ENCODE measurements at regions not wholly inside any gene's neighbourhood (a gene's known extent, or its start where the extent isn't known, plus 50 kb on each side); places are given as distances from the start of the nearest gene placed in this dataset.

DNA sequence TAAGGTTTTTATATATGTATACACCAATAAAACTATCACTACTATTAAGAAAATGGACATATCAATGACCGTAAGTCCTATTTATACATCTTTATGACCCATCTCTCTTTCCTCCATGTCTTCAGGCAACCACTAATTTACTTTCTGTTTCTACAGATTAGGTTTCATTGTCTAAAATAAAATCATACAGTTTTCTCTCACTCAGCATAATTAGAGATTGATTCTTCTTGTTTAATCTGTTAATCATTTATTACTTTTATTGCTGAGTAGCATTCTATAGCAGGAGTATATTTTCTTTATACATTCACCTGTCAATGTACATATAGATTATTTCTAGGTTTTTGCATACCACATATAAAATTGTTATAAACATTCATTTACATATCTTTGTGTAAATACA, 388.0 kb downstream of the RFPL4B start:
- TF ChIP-seq POLR2AphosphoS5 (IDR thresholded peaks at IDR 0.05; ENCODE audit: low read depth, low read length): no peak
- TF ChIP-seq SIN3A (IDR thresholded peaks at IDR 0.05; ENCODE audit: borderline replicate concordance, insufficient read depth, low read length): no peak
- no peak for TF ChIP-seq FOXP2 (optimal IDR thresholded peaks at IDR 0.05; ENCODE audit: borderline replicate concordance, extremely low read depth, extremely low read length, insufficient read depth)
- TF ChIP-seq, protein P1, sequence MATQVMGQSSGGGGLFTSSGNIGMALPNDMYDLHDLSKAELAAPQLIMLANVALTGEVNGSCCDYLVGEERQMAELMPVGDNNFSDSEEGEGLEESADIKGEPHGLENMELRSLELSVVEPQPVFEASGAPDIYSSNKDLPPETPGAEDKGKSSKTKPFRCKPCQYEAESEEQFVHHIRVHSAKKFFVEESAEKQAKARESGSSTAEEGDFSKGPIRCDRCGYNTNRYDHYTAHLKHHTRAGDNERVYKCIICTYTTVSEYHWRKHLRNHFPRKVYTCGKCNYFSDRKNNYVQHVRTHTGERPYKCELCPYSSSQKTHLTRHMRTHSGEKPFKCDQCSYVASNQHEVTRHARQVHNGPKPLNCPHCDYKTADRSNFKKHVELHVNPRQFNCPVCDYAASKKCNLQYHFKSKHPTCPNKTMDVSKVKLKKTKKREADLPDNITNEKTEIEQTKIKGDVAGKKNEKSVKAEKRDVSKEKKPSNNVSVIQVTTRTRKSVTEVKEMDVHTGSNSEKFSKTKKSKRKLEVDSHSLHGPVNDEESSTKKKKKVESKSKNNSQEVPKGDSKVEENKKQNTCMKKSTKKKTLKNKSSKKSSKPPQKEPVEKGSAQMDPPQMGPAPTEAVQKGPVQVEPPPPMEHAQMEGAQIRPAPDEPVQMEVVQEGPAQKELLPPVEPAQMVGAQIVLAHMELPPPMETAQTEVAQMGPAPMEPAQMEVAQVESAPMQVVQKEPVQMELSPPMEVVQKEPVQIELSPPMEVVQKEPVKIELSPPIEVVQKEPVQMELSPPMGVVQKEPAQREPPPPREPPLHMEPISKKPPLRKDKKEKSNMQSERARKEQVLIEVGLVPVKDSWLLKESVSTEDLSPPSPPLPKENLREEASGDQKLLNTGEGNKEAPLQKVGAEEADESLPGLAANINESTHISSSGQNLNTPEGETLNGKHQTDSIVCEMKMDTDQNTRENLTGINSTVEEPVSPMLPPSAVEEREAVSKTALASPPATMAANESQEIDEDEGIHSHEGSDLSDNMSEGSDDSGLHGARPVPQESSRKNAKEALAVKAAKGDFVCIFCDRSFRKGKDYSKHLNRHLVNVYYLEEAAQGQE (IDR thresholded peaks at IDR 0.05; ENCODE audit: insufficient read depth in 1 of 2, low read depth in 2 of 2, low read length in 2 of 2): no peak
- no peak for TF ChIP-seq TAF1 (IDR thresholded peaks at IDR 0.05; ENCODE audit: borderline replicate concordance, insufficient read depth, low read length)

DNA sequence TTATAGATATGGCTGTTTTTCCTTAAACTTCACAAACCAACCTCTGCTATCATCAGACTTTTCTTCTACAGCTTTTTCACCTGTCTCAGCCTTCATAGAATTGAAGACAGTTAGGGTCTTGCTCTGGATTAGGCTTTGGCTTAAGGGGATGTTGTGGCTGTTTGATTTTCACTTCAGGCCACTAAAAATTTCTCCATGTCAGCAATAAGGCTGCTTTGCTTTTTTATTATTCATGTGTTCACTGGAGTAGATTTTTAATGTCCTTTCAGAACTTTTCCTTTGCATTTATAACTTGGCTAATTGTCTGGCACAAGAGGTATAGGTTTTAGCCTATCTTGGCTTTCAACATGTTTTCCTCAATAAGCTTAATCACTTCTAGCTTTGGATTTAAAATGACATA, 392.6 kb downstream of the RFPL4B start:
- TF ChIP-seq SIN3A (IDR thresholded peaks at IDR 0.05; ENCODE audit: borderline replicate concordance, insufficient read depth, low read length): no peak

DNA sequence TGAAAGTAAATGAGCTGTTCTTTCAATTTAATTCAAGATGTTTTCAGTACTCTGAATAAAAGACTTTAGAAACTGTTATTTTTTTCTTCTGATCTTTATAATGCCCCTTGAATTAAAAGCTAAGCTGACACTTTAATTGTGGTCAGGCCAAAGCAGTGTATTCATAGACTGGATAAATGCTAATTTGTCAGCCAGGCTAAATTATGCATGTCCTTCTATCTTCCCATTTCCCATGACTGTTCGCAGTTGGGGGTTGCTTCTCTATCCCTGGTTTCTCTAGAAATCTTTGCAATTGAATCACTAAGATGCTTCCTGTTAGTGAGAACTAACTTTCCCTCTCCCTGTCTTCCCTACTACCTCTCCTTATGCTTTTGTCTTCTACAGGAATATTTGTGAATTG, 396.2 kb downstream of the RFPL4B start:
- no peak for TF ChIP-seq TAF1 (IDR thresholded peaks at IDR 0.05; ENCODE audit: borderline replicate concordance, insufficient read depth, low read length)
- no peak for TF ChIP-seq POLR2AphosphoS5 (IDR thresholded peaks at IDR 0.05; ENCODE audit: low read depth, low read length)
- TF ChIP-seq, protein P1 (IDR thresholded peaks at IDR 0.05; ENCODE audit: insufficient read depth in 1 of 2, low read depth in 2 of 2, low read length in 2 of 2): no peak
- TF ChIP-seq FOXP2 (optimal IDR thresholded peaks at IDR 0.05; ENCODE audit: borderline replicate concordance, extremely low read depth, extremely low read length, insufficient read depth): no peak
- TF ChIP-seq SIN3A (IDR thresholded peaks at IDR 0.05; ENCODE audit: borderline replicate concordance, insufficient read depth, low read length): no peak

DNA sequence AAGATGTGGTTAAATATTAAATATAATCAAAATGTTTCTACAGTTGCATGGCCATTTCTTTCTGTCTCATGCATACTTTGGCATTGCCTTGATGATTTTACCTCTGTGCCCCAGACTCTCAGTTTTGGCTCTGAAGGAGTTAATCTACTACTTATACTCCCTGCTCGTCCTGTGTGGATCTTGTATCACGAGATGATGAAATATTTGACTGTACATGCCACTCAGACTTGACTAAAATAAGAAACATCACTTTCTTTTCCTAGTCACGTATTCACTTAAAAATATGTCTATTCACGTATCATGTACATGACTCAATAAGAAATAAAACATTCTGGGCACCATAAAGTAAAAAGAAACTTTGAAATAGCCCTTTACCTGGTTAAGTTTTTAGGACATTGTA, 397.7 kb downstream of the RFPL4B start:
- TF ChIP-seq POLR2AphosphoS5 (IDR thresholded peaks at IDR 0.05; ENCODE audit: low read depth, low read length): no peak
- TF ChIP-seq, protein P1 (IDR thresholded peaks at IDR 0.05; ENCODE audit: insufficient read depth in 1 of 2, low read depth in 2 of 2, low read length in 2 of 2): no peak

DNA sequence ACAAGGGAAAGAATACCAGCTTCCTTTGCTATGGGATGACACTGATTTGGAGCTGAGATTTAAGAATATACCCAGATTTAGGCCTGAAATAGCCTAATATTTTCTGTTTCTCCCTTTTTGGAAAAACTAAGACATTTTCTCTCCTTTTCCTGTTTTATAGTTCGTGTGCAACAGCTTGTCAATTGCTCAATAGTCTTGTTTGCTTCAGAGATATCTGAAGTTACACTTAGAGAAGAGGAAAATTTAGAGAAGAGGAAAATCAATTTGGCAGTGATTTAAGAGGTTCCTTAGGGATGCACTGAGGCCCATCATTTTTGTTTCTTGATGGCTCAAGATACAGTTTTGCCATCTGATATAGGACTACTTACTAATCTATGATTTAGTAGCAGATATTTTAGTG, 398.6 kb downstream of the RFPL4B start:
- TF ChIP-seq FOXP2 (optimal IDR thresholded peaks at IDR 0.05; ENCODE audit: borderline replicate concordance, extremely low read depth, extremely low read length, insufficient read depth) (no peak), SIN3A (IDR thresholded peaks at IDR 0.05; ENCODE audit: borderline replicate concordance, insufficient read depth, low read length) (no peak), TAF1 (IDR thresholded peaks at IDR 0.05; ENCODE audit: borderline replicate concordance, insufficient read depth, low read length) (no peak), POLR2AphosphoS5 (IDR thresholded peaks at IDR 0.05; ENCODE audit: low read depth, low read length) (no peak)
- TF ChIP-seq, protein P1 (IDR thresholded peaks at IDR 0.05; ENCODE audit: insufficient read depth in 1 of 2, low read depth in 2 of 2, low read length in 2 of 2): no peak
